HFF-Myc (cell line): ENCODE measurements at regions not wholly inside any gene's neighbourhood (a gene's known extent, or its start where the extent isn't known, plus 50 kb on each side); places are given as distances from the start of the nearest gene placed in this dataset.

Experiments
- DNase-seq: peaks from one replicate; pipeline ENCODE4 v3.0.0-alpha.2; 2011; ENCODE audit warnings: low read depth; ENCODE audit errors: extremely low read depth
- H3K4me3 ChIP-seq: replicated peaks from 2 replicates; pipeline ENCODE4 v1.5.1; 2011; ENCODE audit warnings: low read depth, mild to moderate bottlenecking, control low read depth, low read length
- CTCF ChIP-seq: IDR thresholded peaks from 2 replicates; pipeline ENCODE4 v1.5.1; 2012; ENCODE audit warnings: mild to moderate bottlenecking, low read depth, low read length, control low read depth; ENCODE audit errors: missing control alignments

- H3K4me3 ChIP-seq = no peak overlapping the region
- TF ChIP-seq CTCF = no peak
- DNase-seq = no peak
Observed at GRCh38 chr14:26765768-26766520, 168.1 kb upstream of the NOVA1 start.

DNA sequence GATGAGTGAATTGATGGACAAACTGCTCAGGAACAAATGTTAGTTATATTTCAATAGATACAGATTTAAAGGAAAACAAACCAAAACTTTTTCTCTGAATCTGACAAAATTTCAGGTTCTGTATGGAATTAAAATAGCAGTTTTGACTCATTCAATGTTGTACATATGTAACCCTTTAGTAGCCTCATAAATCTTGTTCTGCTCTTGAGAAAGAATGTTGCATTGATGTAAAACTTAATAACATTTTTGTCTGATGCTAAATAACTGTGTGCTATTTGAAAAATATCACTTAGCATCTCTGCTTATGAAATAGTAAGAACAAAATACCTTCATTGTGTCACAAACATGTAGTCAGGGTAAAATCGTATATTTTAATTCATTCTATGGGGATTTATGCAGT lies 168.9 kb upstream of the NOVA1 start:
- H3K4me3 ChIP-seq = no peak overlapping the region
- DNase-seq = no peak
- TF ChIP-seq CTCF = no peak

- no peak for TF ChIP-seq CTCF
- DNase-seq = no peak
Observed at GRCh38 chr14:26773906-26774593, 176.2 kb upstream of the NOVA1 start.

GRCh38 chr14:26775765-26776563 lies 178.1 kb upstream of the NOVA1 start:
- no peak for TF ChIP-seq CTCF
- no peak for DNase-seq
- no peak overlapping the region for H3K4me3 ChIP-seq

More at GRCh38 chr14:26773906-26774593, 176.2 kb upstream of the NOVA1 start:
- no peak overlapping the region for H3K4me3 ChIP-seq

DNA sequence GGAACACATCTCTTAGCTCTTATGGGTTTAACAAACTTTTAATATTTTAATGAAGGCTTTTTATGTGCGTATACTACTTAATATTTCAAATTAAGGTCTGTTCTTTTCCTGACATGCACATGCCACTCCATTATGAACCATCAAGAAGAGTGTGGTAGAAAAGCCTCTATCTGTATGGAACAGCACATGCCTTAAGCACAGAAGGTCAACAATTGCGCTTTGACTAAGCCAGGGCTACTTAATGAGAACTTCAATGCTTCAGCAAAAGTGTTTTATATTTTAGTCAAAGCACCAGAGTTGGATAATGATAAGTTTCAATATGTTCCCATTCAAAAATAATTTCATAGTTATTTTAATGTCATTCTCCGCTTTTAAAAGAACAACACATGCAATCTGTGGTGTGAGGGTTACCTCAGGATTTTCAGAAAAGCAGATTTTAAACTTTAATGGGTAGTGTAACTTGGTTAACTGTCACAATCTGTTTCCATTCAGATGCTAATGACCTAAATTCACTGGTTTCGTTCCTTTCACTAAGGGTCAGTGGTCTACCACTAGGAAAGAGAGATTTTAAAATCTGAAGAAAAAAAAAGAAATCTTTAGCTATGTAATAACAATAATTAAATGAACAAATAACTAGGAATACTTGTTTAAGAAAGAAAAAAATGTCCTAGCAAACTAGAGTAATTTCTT lies 193.4 kb upstream of the NOVA1 start:
- no peak for DNase-seq
- no peak overlapping the region for H3K4me3 ChIP-seq
- no peak for TF ChIP-seq CTCF

DNA sequence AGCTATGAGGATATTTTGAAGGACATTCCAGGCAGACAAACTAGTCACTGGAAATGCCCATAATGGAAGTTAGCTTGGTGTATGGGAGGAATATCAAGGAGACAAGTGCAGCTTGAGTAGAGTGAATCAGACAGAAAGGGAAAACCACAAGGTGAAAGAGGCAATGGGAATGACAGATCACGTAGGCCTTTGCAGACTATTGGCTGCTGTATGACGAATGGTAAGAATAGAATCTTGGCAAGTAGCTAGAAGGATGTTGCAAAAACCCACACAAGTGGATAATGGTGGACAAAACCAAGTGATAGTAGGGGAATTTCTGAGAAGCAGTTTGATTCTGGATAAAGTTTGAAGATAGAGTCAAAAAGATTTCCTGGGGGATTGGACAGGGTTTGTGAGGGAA lies 196.9 kb upstream of the NOVA1 start:
- DNase-seq = no peak
- no peak overlapping the region for H3K4me3 ChIP-seq
- TF ChIP-seq CTCF = no peak
